ENCODE measurements at regions not wholly inside any gene's neighbourhood (a gene's known extent, or its start where the extent isn't known, plus 50 kb on each side); places are given as distances from the start of the nearest gene placed in this dataset.

DNA sequence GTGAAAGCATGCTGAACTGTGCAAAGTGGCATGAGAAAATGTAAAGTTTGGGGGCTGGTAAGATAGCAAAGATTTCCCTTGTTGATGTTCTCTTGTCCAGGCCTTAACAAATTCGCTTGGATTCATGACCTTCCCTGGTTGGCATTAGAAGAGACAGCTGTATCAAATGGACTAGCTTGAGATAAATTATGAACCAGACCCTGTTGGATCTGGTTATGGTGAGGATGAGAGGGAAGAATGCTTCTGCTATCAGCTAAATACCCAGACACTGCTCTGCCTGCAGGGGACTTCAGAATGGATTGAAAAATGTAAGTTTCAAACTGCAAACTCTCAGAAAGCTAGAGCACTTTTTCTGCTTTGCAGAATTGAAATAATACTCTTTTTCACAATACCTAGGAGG is 135.2 kb downstream of the EFNB2 start:
- Mint-ChIP-seq H3K27me3 (no peaks in the 10 kb centered on the region), H3K4me1 (ENCODE audit: low read depth) (no peaks in the 10 kb centered on the region)

DNA sequence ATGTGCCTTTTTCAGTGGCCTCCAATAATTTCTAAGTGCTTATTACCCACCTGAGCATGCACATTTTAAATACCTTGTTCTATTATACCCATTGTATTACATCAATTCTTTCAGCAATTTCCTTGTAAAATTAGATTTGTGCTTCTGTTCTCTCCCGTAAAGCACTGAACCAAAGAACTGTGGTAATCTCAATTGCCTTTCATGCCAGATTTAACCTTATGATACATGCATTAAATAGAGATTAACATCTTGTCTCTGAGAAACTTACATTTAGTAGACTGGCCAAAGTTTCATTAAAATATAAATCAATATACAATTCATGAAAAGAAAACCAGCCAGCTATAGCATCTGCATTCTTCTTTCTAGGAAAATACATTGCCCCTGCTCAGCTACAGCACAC is 137.2 kb downstream of the EFNB2 start:
- Mint-ChIP-seq H3K4me1 (ENCODE audit: low read depth) (no peaks in the 10 kb centered on the region), H3K36me3 (no peaks in the 10 kb centered on the region), H3K4me3 (no peak overlapping the region), H3K9me3 (ENCODE audit: low read depth) (no peaks in the 10 kb centered on the region), H3K27ac (no peak overlapping the region), H3K27me3 (no peaks in the 10 kb centered on the region)

More for the DNA sequence above, 135.2 kb downstream of the EFNB2 start:
- Mint-ChIP-seq H3K9me3 (ENCODE audit: low read depth) (no peaks in the 10 kb centered on the region), H3K27ac (no peak overlapping the region), H3K36me3 (no peaks in the 10 kb centered on the region), H3K4me3 (no peak overlapping the region)

DNA sequence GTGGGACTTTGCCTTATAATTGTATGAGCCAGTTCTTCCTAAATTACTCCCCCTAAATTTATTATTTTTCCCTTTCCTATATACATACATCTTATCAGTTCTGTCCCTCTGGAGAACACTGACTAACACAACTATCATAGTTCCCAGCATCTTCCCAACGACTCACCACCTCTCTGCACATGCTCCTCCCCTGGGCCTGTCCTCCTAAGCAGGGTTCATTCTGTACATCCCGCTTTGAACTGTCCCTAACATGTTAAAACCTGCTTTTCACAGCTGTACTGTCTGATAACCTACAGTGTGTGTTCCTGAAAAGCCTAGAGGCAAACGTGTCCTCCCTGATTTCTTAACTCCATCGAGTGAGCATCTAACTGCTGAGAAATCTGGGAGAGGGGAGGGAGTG is 141.7 kb downstream of the EFNB2 start:
- no peaks in the 10 kb centered on the region for H3K9me3 Mint-ChIP-seq (ENCODE audit: low read depth)

DNA sequence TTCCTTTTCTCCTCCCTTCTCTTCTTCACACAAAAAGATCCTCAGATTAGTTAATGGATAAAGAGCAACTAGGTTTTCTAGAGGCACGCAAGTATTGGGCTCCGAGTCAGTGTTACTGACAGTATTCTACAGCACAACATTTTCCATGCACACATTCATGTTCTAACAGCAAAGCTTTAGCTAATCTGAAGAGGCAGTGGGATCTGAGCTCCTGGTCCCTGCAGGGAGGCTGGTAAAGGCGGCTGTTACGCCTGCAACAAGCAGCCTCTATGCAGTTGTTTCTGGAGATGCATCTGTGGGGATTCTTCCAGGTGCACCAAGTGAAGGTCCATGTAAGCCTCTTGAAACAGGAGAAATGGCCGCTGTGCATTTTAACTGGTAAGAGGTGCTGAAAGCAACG is 143.8 kb downstream of the EFNB2 start:
- peaks cover 1% of the 10 kb centered on the region for H3K27me3 Mint-ChIP-seq
- no peaks in the 10 kb centered on the region for H3K9me3 Mint-ChIP-seq (ENCODE audit: low read depth)
- H3K4me1 Mint-ChIP-seq (ENCODE audit: low read depth) = no peaks in the 10 kb centered on the region
- H3K36me3 Mint-ChIP-seq = no peaks in the 10 kb centered on the region
- no peak overlapping the region for H3K4me3 Mint-ChIP-seq
- H3K27ac Mint-ChIP-seq = no peak overlapping the region

More for the DNA sequence above, 141.7 kb downstream of the EFNB2 start:
- H3K36me3 Mint-ChIP-seq = no peaks in the 10 kb centered on the region
- peaks cover 1% of the 10 kb centered on the region for H3K27me3 Mint-ChIP-seq
- no peak overlapping the region for H3K4me3 Mint-ChIP-seq
- H3K4me1 Mint-ChIP-seq (ENCODE audit: low read depth) = no peaks in the 10 kb centered on the region
- H3K27ac Mint-ChIP-seq = no peak overlapping the region

DNA sequence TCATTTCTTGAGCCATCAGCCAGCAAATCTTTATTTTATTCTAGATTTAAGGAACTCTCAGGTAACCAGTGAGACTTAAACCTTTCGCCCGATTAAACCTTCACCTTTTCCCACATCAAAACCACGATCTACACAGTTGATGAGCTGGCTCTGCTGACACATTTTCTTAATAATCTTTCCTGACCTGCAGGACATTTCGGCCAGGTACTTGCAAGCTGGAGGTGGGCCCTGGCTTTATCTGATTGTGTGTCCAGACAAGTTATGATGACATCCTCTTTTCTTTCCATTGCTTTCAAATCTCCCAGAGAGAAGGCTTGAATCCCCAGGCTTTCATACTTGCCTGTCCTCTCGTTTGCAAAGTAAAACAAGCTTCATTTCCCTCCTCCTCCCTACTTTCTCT is 144.2 kb downstream of the EFNB2 start:
- peaks cover 1% of the 10 kb centered on the region for H3K27me3 Mint-ChIP-seq

DNA sequence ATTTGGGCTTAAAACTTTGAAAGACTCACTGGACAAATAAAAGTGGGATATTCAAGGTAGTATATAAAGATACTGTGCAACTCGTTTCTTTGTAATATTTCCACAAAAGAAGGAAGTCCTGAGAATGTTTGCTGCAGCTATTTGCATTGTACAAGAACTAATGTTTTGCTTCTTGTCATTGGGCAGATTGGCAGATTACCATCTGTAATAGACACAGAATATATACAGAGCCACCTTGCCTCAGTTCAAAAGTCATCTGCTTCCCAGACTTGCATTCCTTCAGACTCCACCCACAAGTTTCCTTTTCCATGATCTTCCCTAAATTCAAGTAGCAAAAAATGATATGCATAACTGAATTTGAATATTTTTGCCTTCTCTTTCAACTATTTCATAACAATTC is 145.1 kb downstream of the EFNB2 start:
- Mint-ChIP-seq H3K27me3 (peaks cover 1% of the 10 kb centered on the region), H3K4me1 (ENCODE audit: low read depth) (no peaks in the 10 kb centered on the region), H3K36me3 (no peaks in the 10 kb centered on the region), H3K4me3 (no peak overlapping the region), H3K9me3 (ENCODE audit: low read depth) (no peaks in the 10 kb centered on the region), H3K27ac (no peak overlapping the region)

More for the DNA sequence above, 144.2 kb downstream of the EFNB2 start:
- H3K4me1 Mint-ChIP-seq (ENCODE audit: low read depth) = no peaks in the 10 kb centered on the region
- H3K4me3 Mint-ChIP-seq = no peak overlapping the region
- no peak overlapping the region for H3K27ac Mint-ChIP-seq
- H3K36me3 Mint-ChIP-seq = no peaks in the 10 kb centered on the region
- H3K9me3 Mint-ChIP-seq (ENCODE audit: low read depth) = no peaks in the 10 kb centered on the region

DNA sequence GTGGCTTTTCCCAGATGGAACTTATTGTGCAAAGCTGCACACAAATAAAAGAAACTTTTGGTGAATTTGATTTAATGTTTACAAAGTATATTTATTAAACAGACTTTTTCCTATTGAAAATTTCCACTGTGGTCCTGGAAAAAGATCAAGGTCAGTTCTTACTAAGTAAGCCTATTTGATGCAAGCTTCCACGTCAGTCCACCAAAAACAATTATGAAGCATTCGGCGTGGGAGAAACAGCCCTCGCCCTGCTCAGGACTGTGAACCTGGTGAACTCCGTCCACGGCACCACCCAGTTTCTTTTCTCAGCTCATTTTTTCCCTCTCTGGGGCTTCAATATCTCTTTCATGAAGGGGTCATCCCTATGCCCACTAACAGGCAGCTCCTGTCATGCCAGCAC is 149.8 kb downstream of the EFNB2 start:
- Mint-ChIP-seq H3K4me3 (no peak overlapping the region), H3K27ac (no peak overlapping the region), H3K36me3 (no peaks in the 10 kb centered on the region), H3K27me3 (peaks cover 3% of the 10 kb centered on the region), H3K9me3 (ENCODE audit: low read depth) (no peaks in the 10 kb centered on the region), H3K4me1 (ENCODE audit: low read depth) (no peaks in the 10 kb centered on the region)

DNA sequence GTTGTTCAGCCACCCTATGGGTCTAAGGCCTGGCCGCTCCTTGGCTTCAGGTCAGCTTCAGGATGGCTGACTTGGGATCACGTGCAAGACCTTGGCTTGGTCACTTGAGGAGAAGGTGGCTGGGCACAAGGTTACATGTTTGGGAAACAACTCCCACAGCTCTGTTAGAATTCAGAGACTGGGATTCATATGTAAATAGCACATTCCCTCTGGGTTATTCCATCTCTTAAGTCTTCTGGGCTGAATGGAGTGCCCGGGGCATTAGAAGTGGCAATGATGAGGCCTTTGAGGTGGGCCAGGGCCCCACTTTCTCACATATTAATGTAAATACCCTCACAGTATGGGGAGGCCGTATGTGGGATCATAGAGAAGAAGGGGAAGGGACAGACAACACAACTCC is 150.9 kb downstream of the EFNB2 start:
- Mint-ChIP-seq H3K27me3 (peaks cover 4% of the 10 kb centered on the region), H3K9me3 (ENCODE audit: low read depth) (no peaks in the 10 kb centered on the region), H3K4me3 (no peak overlapping the region), H3K36me3 (no peaks in the 10 kb centered on the region), H3K4me1 (ENCODE audit: low read depth) (no peaks in the 10 kb centered on the region), H3K27ac (no peak overlapping the region)

DNA sequence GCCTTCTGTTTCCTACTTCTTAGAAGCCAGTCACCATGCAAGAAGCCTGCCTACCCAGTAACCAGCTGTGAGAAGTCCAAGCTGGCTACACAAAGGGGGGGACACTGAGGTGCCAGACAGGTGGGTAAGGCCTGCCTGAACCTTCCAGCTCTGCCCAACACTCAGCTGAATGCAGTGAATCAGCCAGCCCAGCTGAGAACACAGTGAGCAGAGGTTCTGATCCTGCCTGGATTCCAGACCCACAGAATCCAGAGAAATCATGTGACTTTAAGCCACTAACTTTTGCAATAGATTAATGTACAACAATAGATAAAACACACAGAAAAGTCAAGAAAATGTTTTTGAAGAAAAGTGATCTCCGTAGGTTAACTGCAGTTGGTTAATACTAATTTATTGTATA is 151.7 kb downstream of the EFNB2 start:
- Mint-ChIP-seq H3K27me3 (peaks cover 3% of the 10 kb centered on the region), H3K27ac (no peak overlapping the region), H3K4me3 (no peak overlapping the region), H3K9me3 (ENCODE audit: low read depth) (no peaks in the 10 kb centered on the region), H3K4me1 (ENCODE audit: low read depth) (no peaks in the 10 kb centered on the region), H3K36me3 (no peaks in the 10 kb centered on the region)

DNA sequence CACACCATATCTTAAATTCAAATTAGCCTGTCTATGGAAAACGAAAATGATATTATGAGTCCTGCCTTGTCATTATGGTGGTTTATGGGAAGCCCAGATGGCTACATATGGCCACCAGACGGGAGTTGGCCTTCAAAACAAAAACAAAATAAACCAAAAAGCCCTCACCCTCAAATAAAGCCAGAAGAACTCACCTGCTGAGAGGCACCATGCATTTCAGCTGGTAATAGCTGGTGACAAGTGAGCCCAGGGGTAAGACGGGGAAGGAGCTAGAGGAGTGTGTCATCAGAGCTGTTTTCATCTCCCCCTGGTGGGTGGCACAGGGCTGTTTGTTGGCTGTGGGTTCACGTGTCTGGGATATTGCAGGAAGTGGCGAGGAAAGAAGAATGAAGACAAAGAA is 152.9 kb downstream of the EFNB2 start:
- Mint-ChIP-seq H3K36me3 (no peaks in the 10 kb centered on the region), H3K27ac (no peak overlapping the region), H3K4me3 (no peak overlapping the region), H3K9me3 (ENCODE audit: low read depth) (no peaks in the 10 kb centered on the region), H3K4me1 (ENCODE audit: low read depth) (no peaks in the 10 kb centered on the region), H3K27me3 (peaks cover 7% of the 10 kb centered on the region)

DNA sequence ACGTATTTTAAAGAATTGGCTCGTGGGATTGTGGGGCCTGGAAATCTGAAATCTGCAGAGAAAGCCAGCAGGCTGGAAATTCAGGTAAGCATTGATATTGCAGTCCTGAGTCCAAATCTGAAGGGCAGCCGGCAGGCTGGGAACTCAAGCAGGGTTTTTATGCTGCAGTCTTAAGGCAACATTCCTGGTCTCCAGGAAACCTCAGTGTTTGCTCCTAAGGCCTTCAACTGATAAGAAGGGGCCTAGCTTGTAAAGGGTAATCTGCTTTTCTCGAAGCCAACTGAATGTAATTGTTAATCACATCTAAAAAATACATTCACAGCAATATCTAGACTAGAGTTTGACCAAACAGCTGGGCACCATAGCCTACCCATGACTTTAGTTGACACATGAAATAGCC is 154.4 kb downstream of the EFNB2 start:
- no peak overlapping the region for H3K4me3 Mint-ChIP-seq
- H3K4me1 Mint-ChIP-seq (ENCODE audit: low read depth) = no peaks in the 10 kb centered on the region
- peaks cover 7% of the 10 kb centered on the region for H3K27me3 Mint-ChIP-seq
- no peaks in the 10 kb centered on the region for H3K36me3 Mint-ChIP-seq
- H3K9me3 Mint-ChIP-seq (ENCODE audit: low read depth) = no peaks in the 10 kb centered on the region
- no peak overlapping the region for H3K27ac Mint-ChIP-seq

DNA sequence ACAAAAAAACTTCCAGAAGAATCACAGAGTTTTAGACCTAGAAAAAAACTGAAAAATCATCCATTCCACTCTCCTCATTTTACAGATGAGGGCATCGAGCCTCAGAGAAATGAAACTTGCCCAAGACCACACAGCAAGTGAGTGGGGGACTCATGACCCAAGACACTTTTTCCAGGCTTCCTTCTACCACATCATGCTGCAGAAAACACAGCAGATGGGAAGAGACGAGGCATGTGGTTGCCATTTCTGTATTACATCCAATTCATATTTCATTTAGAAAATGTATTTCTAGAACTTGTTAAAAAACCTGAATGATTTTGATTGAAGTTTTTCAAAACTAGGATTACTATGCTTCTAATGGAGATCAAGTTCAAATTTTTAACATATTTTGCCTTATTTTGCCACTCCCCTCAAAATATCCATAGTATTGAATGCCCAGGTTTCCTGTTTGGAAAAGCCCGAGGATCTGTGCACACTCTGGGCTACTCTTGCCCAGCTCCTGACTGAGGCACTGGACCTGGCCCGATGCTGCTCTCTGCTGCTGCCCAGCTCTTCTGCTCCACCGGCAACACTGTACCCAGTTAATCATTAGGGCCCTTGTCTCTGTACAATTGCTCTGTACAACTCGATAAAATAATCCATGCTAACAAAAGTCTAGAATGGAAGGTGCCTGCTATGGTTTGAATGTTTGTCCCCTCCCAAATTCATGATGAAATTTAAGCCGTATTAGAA is 157.4 kb downstream of the EFNB2 start:
- Mint-ChIP-seq H3K27ac (no peak overlapping the region), H3K4me3 (no peak overlapping the region), H3K4me1 (ENCODE audit: low read depth) (peaks cover 3% of the 10 kb centered on the region), H3K27me3 (peaks cover 7% of the 10 kb centered on the region), H3K9me3 (ENCODE audit: low read depth) (no peaks in the 10 kb centered on the region), H3K36me3 (no peaks in the 10 kb centered on the region)

DNA sequence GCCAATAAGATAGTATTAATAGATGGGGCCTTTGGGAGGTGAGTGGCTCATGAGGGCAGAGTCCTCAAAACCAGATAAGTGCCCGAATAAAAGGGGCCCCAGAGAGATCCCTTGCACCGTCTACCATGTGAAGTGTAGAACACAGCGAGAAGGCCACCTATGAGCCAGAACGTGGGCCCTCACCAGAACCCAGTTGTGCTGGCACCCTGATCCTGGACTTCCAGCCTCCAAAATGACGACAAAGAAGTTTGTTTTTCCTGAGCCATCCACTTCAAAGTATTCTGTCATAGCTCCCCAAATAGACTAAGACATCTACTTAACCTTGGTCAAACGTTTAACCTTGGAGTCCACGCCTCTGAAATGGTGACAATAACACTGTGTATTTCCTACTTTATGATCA is 158.1 kb downstream of the EFNB2 start:
- H3K27me3 Mint-ChIP-seq = peaks cover 6% of the 10 kb centered on the region
- H3K4me3 Mint-ChIP-seq = no peak overlapping the region
- peaks cover 3% of the 10 kb centered on the region for H3K4me1 Mint-ChIP-seq (ENCODE audit: low read depth)
- H3K9me3 Mint-ChIP-seq (ENCODE audit: low read depth) = no peaks in the 10 kb centered on the region
- H3K27ac Mint-ChIP-seq = no peak overlapping the region
- no peaks in the 10 kb centered on the region for H3K36me3 Mint-ChIP-seq

DNA sequence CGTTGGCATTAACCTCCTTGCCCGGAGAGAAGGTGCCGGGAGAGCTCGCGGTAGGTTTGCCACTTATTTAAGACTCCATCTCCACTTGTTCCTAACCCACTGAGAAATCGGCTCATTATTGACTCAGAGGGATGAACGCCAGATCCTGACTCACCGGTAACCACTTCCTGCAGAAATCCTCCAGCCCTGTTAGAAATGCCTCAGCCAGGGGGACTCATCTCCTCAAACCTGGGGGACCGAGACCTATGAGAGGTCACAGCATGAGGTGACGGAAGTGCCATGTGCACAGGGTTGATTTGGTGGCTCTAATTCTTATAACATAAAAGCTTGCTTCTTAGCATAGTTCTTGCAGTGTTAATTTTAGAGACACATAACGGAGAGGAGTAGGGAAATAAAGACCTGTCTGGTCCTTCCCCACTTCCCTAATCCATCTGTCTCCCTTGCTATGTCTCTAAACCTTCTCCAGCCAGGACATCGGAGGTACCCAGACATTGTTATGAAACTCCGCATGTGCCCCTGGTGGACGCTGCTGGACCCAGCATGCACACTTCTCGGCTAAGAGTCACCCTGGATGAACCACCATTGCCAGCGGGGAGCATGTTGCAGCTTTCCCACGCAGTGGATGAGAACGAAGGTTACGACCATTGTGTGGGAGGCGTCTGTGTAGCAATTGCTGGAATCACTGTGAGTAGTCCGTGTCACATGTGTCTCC is 158.9 kb downstream of the EFNB2 start:
- Mint-ChIP-seq H3K36me3 (no peaks in the 10 kb centered on the region), H3K4me3 (no peak overlapping the region), H3K4me1 (ENCODE audit: low read depth) (peaks cover 3% of the 10 kb centered on the region), H3K9me3 (ENCODE audit: low read depth) (no peaks in the 10 kb centered on the region), H3K27me3 (peaks cover 6% of the 10 kb centered on the region), H3K27ac (no peak overlapping the region)

DNA sequence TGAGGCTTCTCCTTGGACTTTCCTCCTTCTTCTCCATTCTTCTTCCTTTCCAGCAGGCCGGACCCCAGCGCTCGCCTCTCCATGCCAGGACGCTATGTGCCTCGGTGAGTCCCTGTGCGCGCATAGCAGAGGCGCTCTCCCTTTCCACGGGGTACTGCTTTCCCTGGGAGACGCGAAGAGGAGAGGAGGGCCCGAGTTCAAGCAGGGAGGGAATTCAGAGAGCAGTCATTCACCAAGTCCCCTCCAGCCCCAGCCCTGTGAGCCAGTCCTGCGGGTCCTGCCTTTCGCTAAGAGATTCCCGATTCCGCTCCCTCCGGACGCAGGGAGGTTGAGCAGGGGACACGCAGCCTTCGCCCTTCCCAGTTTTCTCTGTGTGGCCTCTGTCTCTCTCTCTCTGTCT is 160.4 kb downstream of the EFNB2 start:
- H3K4me1 Mint-ChIP-seq (ENCODE audit: low read depth) = peaks cover 3% of the 10 kb centered on the region
- H3K27ac Mint-ChIP-seq = no peak overlapping the region
- H3K27me3 Mint-ChIP-seq = peaks cover 7% of the 10 kb centered on the region
- no peaks in the 10 kb centered on the region for H3K36me3 Mint-ChIP-seq
- H3K4me3 Mint-ChIP-seq = no peak overlapping the region
- H3K9me3 Mint-ChIP-seq (ENCODE audit: low read depth) = no peaks in the 10 kb centered on the region

DNA sequence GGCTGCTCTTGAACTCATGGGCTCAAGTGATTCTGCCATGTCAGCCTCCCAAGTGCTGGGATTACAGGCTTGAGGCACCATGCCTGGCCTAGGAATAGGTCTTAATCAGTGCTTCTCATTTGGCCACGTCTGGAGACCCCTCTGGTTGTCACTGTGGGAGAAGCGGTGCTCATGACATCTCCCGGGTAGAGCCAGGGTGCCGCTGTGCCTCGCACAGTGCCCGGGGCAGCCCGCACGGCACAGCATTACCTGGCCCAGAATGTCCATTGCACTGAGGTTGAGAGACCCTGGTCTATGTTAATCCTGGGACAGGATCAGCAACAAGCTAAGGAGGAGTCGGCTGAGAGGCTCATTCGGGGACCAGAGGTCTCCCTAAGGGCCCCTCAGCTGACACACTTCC is 160.8 kb downstream of the EFNB2 start:
- H3K9me3 Mint-ChIP-seq (ENCODE audit: low read depth) = no peaks in the 10 kb centered on the region
- H3K4me1 Mint-ChIP-seq (ENCODE audit: low read depth) = peaks cover 3% of the 10 kb centered on the region
- peaks cover 6% of the 10 kb centered on the region for H3K27me3 Mint-ChIP-seq
- H3K36me3 Mint-ChIP-seq = no peaks in the 10 kb centered on the region
- H3K4me3 Mint-ChIP-seq = no peak overlapping the region
- H3K27ac Mint-ChIP-seq = no peak overlapping the region
